Neural crest cell (in vitro differentiated cells): ENCODE measurements at regions not wholly inside any gene's neighbourhood (a gene's known extent, or its start where the extent isn't known, plus 50 kb on each side); places are given as distances from the start of the nearest gene placed in this dataset.

Experiments used
- DNase-seq: peaks from one replicate; pipeline ENCODE4 v3.0.0; 2021; ENCODE audit warnings: low read depth, mixed read lengths, low spot score
- H3K27ac Mint-ChIP-seq: one replicate; pipeline ENCODE4 v1.8.0; 2021; ENCODE audit warnings: mild to moderate bottlenecking, mixed read lengths; ENCODE audit not compliant: unreplicated experiment
- H3K27me3 Mint-ChIP-seq: 2 replicates; pipeline ENCODE4 v1.8.0; 2021; ENCODE audit warnings: low read depth, mild to moderate bottlenecking, mixed read lengths
- H3K36me3 Mint-ChIP-seq: 2 replicates; pipeline ENCODE4 v1.8.0; 2021; ENCODE audit warnings: low read depth, mild to moderate bottlenecking, mixed read lengths
- H3K4me1 Mint-ChIP-seq: 2 replicates; pipeline ENCODE4 v1.8.0; 2021; ENCODE audit warnings: mixed read lengths
- H3K4me3 Mint-ChIP-seq: one replicate; pipeline ENCODE4 v1.8.0; 2021; ENCODE audit warnings: mild to moderate bottlenecking, mixed read lengths
- H3K9me3 Mint-ChIP-seq: 2 replicates; pipeline ENCODE4 v1.8.0; 2021; ENCODE audit warnings: mixed read lengths
- CTCF ChIP-seq: fragments of 200-600 bp; sonication (generic); conservative IDR thresholded peaks from 2 replicates; pipeline ENCODE4 v1.5.0; 2021; ENCODE audit warnings: antibody characterized with exemption, mild to moderate bottlenecking

- Mint-ChIP-seq H3K27me3 (no peaks in the 10 kb centered on the region), H3K9me3 (no peaks in the 10 kb centered on the region), H3K4me3 (no peak overlapping the region), H3K27ac (no peak overlapping the region), H3K4me1 (no peaks in the 10 kb centered on the region), H3K36me3 (no peaks in the 10 kb centered on the region)
- no peak for DNase-seq
- no peak for TF ChIP-seq CTCF
These were observed 229.7 kb downstream of the TLE4 start for GRCh38 chr9:79801459-79801858.

GRCh38 chr9:79800578-79800977 is 228.8 kb downstream of the TLE4 start:
- Mint-ChIP-seq H3K27me3 (no peaks in the 10 kb centered on the region), H3K4me1 (no peaks in the 10 kb centered on the region), H3K27ac (no peak overlapping the region), H3K4me3 (no peak overlapping the region), H3K36me3 (no peaks in the 10 kb centered on the region), H3K9me3 (no peaks in the 10 kb centered on the region)
- no peak for TF ChIP-seq CTCF
- DNase-seq, result no peak

- Mint-ChIP-seq H3K4me1 (no peaks in the 10 kb centered on the region), H3K4me3 (no peak overlapping the region), H3K36me3 (no peaks in the 10 kb centered on the region), H3K9me3 (no peaks in the 10 kb centered on the region), H3K27ac (no peak overlapping the region), H3K27me3 (no peaks in the 10 kb centered on the region)
- no peak for TF ChIP-seq CTCF
- no peak for DNase-seq
These were observed 228.0 kb downstream of the TLE4 start for GRCh38 chr9:79799691-79800335.

- Mint-ChIP-seq H3K27ac (no peak overlapping the region), H3K27me3 (no peaks in the 10 kb centered on the region), H3K4me3 (no peak overlapping the region), H3K9me3 (no peaks in the 10 kb centered on the region), H3K36me3 (no peaks in the 10 kb centered on the region), H3K4me1 (no peaks in the 10 kb centered on the region)
- no peak for TF ChIP-seq CTCF
- no peak for DNase-seq
These were observed 226.7 kb downstream of the TLE4 start for GRCh38 chr9:79798450-79798849.

GRCh38 chr9:79796411-79796810 is 224.6 kb downstream of the TLE4 start:
- Mint-ChIP-seq H3K4me1 (no peaks in the 10 kb centered on the region), H3K36me3 (no peaks in the 10 kb centered on the region), H3K27ac (no peak overlapping the region), H3K9me3 (no peaks in the 10 kb centered on the region), H3K4me3 (no peak overlapping the region), H3K27me3 (no peaks in the 10 kb centered on the region)
- DNase-seq, result no peak
- no peak for TF ChIP-seq CTCF
